ENCODE measurements at regions not wholly inside any gene's neighbourhood (a gene's known extent, or its start where the extent isn't known, plus 50 kb on each side); places are given as distances from the start of the nearest gene placed in this dataset.

GRCh38 chr2:203789618-203790017, 78.0 kb upstream of the CTLA4 start:
- DNase-seq: no peak

GRCh38 chr2:203790134-203790852, 77.3 kb upstream of the CTLA4 start:
- DNase-seq: no peak

GRCh38 chr2:203796248-203797010, 71.1 kb upstream of the CTLA4 start:
- no peak for DNase-seq

- DNase-seq: no peak
Observed at GRCh38 chr2:203797276-203797675, 70.3 kb upstream of the CTLA4 start.

GRCh38 chr2:203797712-203798111, 69.9 kb upstream of the CTLA4 start:
- no peak for DNase-seq

- no peak for DNase-seq
Observed at GRCh38 chr2:203798296-203799087, 69.1 kb upstream of the CTLA4 start.

- DNase-seq: no peak
Observed at GRCh38 chr2:203799908-203800307, 67.7 kb upstream of the CTLA4 start.

GRCh38 chr2:203800783-203801182, 66.8 kb upstream of the CTLA4 start:
- no peak for DNase-seq

GRCh38 chr2:203802342-203803052, 65.1 kb upstream of the CTLA4 start:
- peak; percentile 42 for DNase-seq

GRCh38 chr2:203803053-203803429, 64.5 kb upstream of the CTLA4 start:
- no peak for DNase-seq

- DNase-seq: no peak
Observed at GRCh38 chr2:203804070-203804469, 63.5 kb upstream of the CTLA4 start.

- no peak for DNase-seq
Observed at GRCh38 chr2:203804764-203805485, 62.6 kb upstream of the CTLA4 start.

GRCh38 chr2:203805486-203805838, 62.1 kb upstream of the CTLA4 start:
- DNase-seq: no peak

GRCh38 chr2:203806761-203807160, 60.8 kb upstream of the CTLA4 start:
- DNase-seq: no peak

- no peak for DNase-seq
Observed at GRCh38 chr2:203808046-203808750, 59.4 kb upstream of the CTLA4 start.

- DNase-seq: no peak
Observed at GRCh38 chr2:203809084-203809521, 58.5 kb upstream of the CTLA4 start.

- DNase-seq: no peak
Observed at GRCh38 chr2:203809991-203810510, 57.5 kb upstream of the CTLA4 start.

- peak; percentile 69 for DNase-seq
Observed at GRCh38 chr2:203811491-203812221, 55.9 kb upstream of the CTLA4 start.

GRCh38 chr2:203812294-203813221, 55.0 kb upstream of the CTLA4 start:
- DNase-seq: no peak

- DNase-seq: no peak
Observed at GRCh38 chr2:203813684-203814083, 53.9 kb upstream of the CTLA4 start.
